ENCODE measurements at regions not wholly inside any gene's neighbourhood (a gene's known extent, or its start where the extent isn't known, plus 50 kb on each side); places are given as distances from the start of the nearest gene placed in this dataset.
"Not testable (repeated sequence)": the region's sequence is repeated elsewhere in the genome, so short reads cannot be mapped to it uniquely, and the experiment has no call there.

- no peak overlapping the region for H3K27ac ChIP-seq
- no peaks in the 10 kb centered on the region for H3K36me3 ChIP-seq
- no peaks in the 10 kb centered on the region for H3K27me3 ChIP-seq
- DNase-seq: no peak
- H3K4me3 ChIP-seq (replicated peaks in 1 of 3): no peak overlapping the region
- TF ChIP-seq CTCF (IDR thresholded peaks at IDR 0.05) (no peak), POLR2A (IDR thresholded peaks at IDR 0.05) (no peak)
- H3K4me1 ChIP-seq: no peaks in the 10 kb centered on the region
- no peaks in the 10 kb centered on the region for H3K9me3 ChIP-seq
- intact Hi-C loops (cut with DNase I): no loop called here
Measured at GRCh38 chr17:27200476-27200875, 93.4 kb upstream of the WSB1 start.

GRCh38 chr17:27203241-27203640 lies 90.7 kb upstream of the WSB1 start:
- Histone ChIP-seq H3K4me1 (no peaks in the 10 kb centered on the region), H3K9me3 (no peaks in the 10 kb centered on the region), H3K27me3 (no peaks in the 10 kb centered on the region), H3K27ac (no peak overlapping the region), H3K4me3 (replicated peaks in 1 of 3) (no peak overlapping the region), H3K36me3 (no peaks in the 10 kb centered on the region)
- no peak for DNase-seq
- 67 to 88% methylated on average over 3 of the region's 3 CpGs for WGBS, 2 donors
- TF ChIP-seq CTCF (IDR thresholded peaks at IDR 0.05) (no peak), POLR2A (IDR thresholded peaks at IDR 0.05) (no peak)
- intact Hi-C loops (cut with DNase I): no loop called here

- no peak for TF ChIP-seq POLR2A (IDR thresholded peaks at IDR 0.05)
- no peak for TF ChIP-seq CTCF (IDR thresholded peaks at IDR 0.05)
- Histone ChIP-seq H3K4me3 (replicated peaks in 1 of 3) (no peak overlapping the region), H3K27me3 (no peaks in the 10 kb centered on the region), H3K27ac (no peak overlapping the region), H3K4me1 (no peaks in the 10 kb centered on the region), H3K36me3 (no peaks in the 10 kb centered on the region), H3K9me3 (no peaks in the 10 kb centered on the region)
- 33 to 55% methylated on average over 4 of the region's 4 CpGs for WGBS, 2 donors
- DNase-seq: no peak
- intact Hi-C loops (cut with DNase I): no loop called here
Measured at GRCh38 chr17:27206447-27206846, 87.5 kb upstream of the WSB1 start.

GRCh38 chr17:27207073-27207513 lies 86.8 kb upstream of the WSB1 start:
- no peaks in the 10 kb centered on the region for H3K27me3 ChIP-seq
- H3K4me1 ChIP-seq: no peaks in the 10 kb centered on the region
- WGBS, 2 donors: 53 to 63% methylated on average over 3 of the region's 3 CpGs
- H3K36me3 ChIP-seq: no peaks in the 10 kb centered on the region
- intact Hi-C loops (cut with DNase I): no loop called here
- H3K4me3 ChIP-seq (replicated peaks in 1 of 3): no peak overlapping the region
- H3K27ac ChIP-seq: no peak overlapping the region
- TF ChIP-seq POLR2A (IDR thresholded peaks at IDR 0.05): no peak
- TF ChIP-seq CTCF (IDR thresholded peaks at IDR 0.05): no peak
- H3K9me3 ChIP-seq: no peaks in the 10 kb centered on the region
- DNase-seq: no peak

- H3K4me1 ChIP-seq; H3K27me3 ChIP-seq; H3K36me3 ChIP-seq; intact Hi-C loops (cut with DNase I); H3K4me3 ChIP-seq (replicated peaks in 1 of 3); H3K27ac ChIP-seq; H3K9me3 ChIP-seq; DNase-seq: not testable (repeated sequence)
Measured at GRCh38 chr17:27208370-27208769, 85.5 kb upstream of the WSB1 start.

GRCh38 chr17:27209316-27209715 lies 84.6 kb upstream of the WSB1 start:
- no peaks in the 10 kb centered on the region for H3K4me1 ChIP-seq
- 86% methylated on average over 8 of the region's 8 CpGs; no CpG with 5 or more reads in 1 of the 2 donors for WGBS, 2 donors
- no peak for DNase-seq

DNA sequence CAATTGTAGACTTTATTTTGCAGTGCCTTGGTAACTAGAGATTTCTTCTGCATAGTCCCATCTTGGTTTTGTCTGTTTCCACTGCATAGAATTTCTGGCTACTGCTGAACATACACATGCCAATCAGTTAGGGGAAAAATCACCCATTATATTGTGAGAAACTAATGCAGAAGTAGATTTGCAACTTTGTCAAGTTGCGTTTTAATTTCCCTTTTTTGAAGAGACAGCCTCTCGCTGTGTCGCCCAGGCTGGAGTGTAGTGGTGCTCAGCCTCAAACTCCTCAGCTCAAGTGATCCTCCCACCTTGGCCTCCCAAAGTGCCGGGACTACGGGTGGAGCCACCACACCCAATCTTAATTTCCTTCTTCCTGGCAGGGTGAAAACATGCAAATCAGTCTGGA lies 83.1 kb upstream of the WSB1 start:
- whole genome bisulfite sequencing, 2 donors: 89% methylated on average over 3 of the region's 5 CpGs; no CpG with 5 or more reads in 1 of the 2 donors
- intact Hi-C loops (cut with DNase I); H3K36me3 ChIP-seq; H3K27me3 ChIP-seq; H3K9me3 ChIP-seq; DNase-seq; H3K4me1 ChIP-seq; H3K4me3 ChIP-seq (replicated peaks in 1 of 3); H3K27ac ChIP-seq: not testable (repeated sequence)

More at GRCh38 chr17:27209316-27209715, 84.6 kb upstream of the WSB1 start:
- no peaks in the 10 kb centered on the region for H3K27me3 ChIP-seq
- intact Hi-C loops (cut with DNase I): no loop called here
- no peaks in the 10 kb centered on the region for H3K9me3 ChIP-seq
- TF ChIP-seq POLR2A (IDR thresholded peaks at IDR 0.05): no peak
- no peak for TF ChIP-seq CTCF (IDR thresholded peaks at IDR 0.05)
- H3K4me3 ChIP-seq (replicated peaks in 1 of 3): no peak overlapping the region
- no peaks in the 10 kb centered on the region for H3K36me3 ChIP-seq
- H3K27ac ChIP-seq: no peak overlapping the region

All from thyroid gland (tissue), 4 donors.